GM06990 (cell line): ENCODE measurements at regions not wholly inside any gene's neighbourhood (a gene's known extent, or its start where the extent isn't known, plus 50 kb on each side); places are given as distances from the start of the nearest gene placed in this dataset.

Source experiments
- DNase-seq: peaks from one replicate; pipeline ENCODE4 v3.0.0-alpha.2; 2011; ENCODE audit not compliant: insufficient read length; ENCODE audit errors: extremely low read depth
- H3K27me3 ChIP-seq: replicated peaks from 2 replicates; pipeline ENCODE4 v1.6.0; 2011; ENCODE audit warnings: low read length; ENCODE audit not compliant: control insufficient read depth, insufficient read depth
- H3K36me3 ChIP-seq: 2 replicates; pipeline ENCODE4 v1.5.1; 2011; ENCODE audit warnings: low read length; ENCODE audit not compliant: control insufficient read depth, insufficient read depth
- H3K4me3 ChIP-seq: replicated peaks from 2 replicates; pipeline ENCODE4 v1.5.1; 2011; ENCODE audit warnings: low read depth, mild to moderate bottlenecking, control low read depth, low read length
- CTCF ChIP-seq: IDR thresholded peaks from 2 replicates; pipeline ENCODE4 v1.5.1; 2011; ENCODE audit warnings: low read length, control low read depth, mild to moderate bottlenecking, inconsistent platforms; ENCODE audit not compliant: insufficient read depth, poor library complexity, severe bottlenecking

DNA sequence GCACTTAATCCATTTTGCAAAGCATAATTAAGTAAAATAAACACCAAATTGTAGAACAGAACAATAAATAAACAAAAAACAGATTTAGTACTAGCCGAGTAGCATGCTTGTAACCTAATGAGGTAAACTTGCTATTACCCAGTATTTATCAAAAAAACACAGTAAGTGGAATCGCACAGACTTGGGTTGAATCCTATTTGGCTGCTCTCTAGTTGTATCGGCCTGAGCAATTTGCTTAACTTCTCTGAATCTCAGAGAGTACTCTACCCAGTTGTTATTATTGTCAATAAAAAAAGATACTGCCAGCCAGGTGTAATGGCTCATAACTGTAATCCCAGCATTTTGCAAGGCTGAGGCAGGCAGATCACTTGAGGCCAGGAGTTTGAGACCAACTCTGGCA, 664.3 kb downstream of the ADGRL2 start:
- no peaks in the 10 kb centered on the region for H3K36me3 ChIP-seq
- no peaks in the 10 kb centered on the region for H3K27me3 ChIP-seq
- DNase-seq = no peak
- TF ChIP-seq CTCF = no peak
- H3K4me3 ChIP-seq = no peak overlapping the region

DNA sequence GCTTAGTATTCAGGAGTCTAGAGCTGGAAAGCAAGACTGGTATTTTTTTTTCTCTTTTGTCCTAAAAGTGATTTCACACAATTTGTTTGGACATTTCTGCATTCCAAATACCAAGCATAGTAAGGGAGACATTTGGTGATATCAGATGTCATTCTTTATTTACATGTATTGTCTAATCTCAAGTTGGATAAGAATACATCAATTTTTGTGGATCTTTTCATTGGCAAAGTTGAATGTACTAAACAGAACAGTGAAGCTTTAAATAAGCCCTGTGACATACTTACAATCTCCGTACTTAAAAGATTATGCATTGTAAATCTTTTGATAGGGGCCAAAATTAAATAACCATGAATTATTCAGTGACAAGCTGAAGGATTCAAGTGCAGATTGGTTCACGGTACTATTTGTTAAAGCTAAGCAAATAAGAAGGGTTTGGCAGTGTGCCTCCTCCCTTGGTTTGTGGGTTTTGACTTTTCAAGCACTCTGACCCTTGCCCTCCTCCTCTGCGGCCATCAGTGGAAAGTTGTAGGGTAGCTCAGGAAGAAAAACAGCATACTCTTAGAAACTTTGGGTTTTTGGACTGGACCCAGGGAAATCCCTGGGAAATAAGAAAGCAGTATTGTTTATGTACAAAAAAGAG, 663.7 kb downstream of the ADGRL2 start:
- Histone ChIP-seq H3K36me3 (no peaks in the 10 kb centered on the region), H3K4me3 (no peak overlapping the region), H3K27me3 (no peaks in the 10 kb centered on the region)
- no peak for DNase-seq
- no peak for TF ChIP-seq CTCF

DNA sequence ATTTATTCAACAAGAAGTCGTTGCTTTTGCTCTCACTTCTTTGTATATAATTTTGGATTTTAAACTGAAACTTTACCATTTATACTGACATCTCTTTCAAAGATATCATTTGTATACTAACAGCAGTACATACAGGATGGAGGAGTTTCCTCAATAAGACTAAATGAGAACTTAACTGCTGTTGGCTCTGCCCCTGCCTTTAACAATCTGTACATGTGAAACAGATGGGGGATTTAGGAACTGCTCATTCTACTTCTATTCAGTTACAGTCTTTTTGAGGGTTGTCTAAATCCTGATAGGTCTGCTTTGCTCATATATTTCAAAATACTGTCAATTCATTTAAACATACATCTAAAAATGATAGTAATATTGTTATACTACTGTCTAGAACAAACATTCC, 663.2 kb downstream of the ADGRL2 start:
- H3K36me3 ChIP-seq = no peaks in the 10 kb centered on the region
- TF ChIP-seq CTCF = no peak
- H3K27me3 ChIP-seq = no peaks in the 10 kb centered on the region
- H3K4me3 ChIP-seq = no peak overlapping the region
- DNase-seq = no peak

DNA sequence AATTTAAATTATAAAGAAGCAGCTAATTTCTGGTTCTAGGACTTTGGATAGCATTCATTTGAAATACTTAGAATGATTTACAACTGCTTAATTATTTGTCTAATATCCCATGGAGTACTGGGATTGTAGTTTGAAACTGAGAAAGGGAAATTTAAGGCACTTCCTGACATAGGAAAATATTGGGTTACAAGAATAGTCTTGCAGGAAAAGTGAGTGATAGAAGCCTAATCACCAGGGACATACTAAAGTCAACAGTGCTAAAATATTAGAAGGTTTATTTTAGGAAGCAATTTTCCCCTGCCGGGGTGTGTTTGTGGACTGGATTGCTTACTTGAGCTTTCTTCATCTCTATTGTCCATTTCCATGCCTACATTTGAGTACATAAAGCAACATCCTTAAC, 661.6 kb downstream of the ADGRL2 start:
- TF ChIP-seq CTCF = no peak
- Histone ChIP-seq H3K4me3 (no peak overlapping the region), H3K27me3 (no peaks in the 10 kb centered on the region), H3K36me3 (no peaks in the 10 kb centered on the region)
- no peak for DNase-seq

DNA sequence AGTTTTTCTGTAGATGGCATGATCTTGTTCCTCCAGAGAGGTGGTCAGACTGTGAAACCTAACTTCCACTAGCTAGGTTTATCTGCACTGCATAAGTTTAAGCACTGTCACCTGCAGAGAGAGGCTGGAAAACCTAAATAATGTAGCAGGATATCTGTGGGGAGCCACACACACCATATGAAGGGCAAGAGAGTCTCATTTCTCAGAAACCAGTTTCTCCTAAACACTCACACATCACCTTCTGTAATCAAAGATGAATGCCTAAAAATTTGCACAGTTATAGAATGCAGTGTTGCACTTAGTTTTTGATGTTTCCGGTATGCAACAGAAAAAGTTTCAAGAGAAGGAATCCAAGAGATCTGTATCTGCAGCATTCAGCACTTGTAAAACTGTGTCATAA, 654.6 kb downstream of the ADGRL2 start:
- Histone ChIP-seq H3K27me3 (no peaks in the 10 kb centered on the region), H3K36me3 (no peaks in the 10 kb centered on the region), H3K4me3 (no peak overlapping the region)
- no peak for TF ChIP-seq CTCF
- no peak for DNase-seq

GRCh38 chr1:82454431-82454830, 653.7 kb downstream of the ADGRL2 start:
- H3K4me3 ChIP-seq = no peak overlapping the region
- no peak for DNase-seq
- TF ChIP-seq CTCF = no peak
- H3K36me3 ChIP-seq = no peaks in the 10 kb centered on the region
- H3K27me3 ChIP-seq = no peaks in the 10 kb centered on the region
